HG03378 (cell line): ENCODE measurements at regions not wholly inside any gene's neighbourhood (a gene's known extent, or its start where the extent isn't known, plus 50 kb on each side); places are given as distances from the start of the nearest gene placed in this dataset.

Experiments used
- ATAC-seq: cut with Tn5 transposase; IDR thresholded peaks from one replicate; pipeline ENCODE4 v1.9.1; 2021; ENCODE audit warnings: mild to moderate bottlenecking, moderate library complexity; ENCODE audit not compliant: unreplicated experiment

DNA sequence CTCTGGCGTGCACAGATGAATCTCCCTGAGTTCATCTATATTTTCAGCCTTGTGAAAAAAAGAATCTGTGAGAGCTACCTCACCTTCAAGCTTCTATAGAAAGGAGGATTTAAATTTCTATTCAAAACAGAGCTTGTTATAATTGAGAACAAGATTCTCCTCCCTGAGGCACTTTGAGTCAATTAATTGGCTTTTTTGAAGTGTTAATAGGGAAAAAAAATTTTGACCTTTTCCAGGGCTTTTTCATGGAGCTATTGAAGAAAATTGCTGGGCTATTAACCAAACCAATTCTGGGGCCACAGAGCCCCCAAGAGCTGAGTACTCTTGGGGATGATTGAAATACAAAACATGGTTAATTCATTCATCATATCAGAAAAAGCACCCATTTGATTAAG is 225.1 kb downstream of the CMPK2 start:
- ATAC-seq: no peak

DNA sequence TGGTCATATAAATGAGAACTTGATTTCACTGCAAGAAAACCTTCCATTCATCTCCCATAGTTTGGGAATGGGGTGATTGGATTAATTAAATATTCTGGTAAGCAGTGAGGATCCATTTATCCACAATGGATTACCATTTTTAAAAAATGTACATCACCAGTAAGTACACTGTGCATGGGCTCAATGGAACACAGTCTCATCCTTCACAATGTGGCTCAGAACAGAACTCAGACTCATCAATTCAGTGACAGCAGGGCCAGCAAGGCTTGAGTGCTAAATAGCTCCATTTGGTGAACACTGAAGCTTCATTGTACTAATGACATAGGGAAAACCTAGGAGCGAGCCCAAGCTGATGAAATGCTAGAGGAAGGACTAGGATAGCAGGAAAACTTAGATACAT is 223.8 kb downstream of the CMPK2 start:
- ATAC-seq: no peak

DNA sequence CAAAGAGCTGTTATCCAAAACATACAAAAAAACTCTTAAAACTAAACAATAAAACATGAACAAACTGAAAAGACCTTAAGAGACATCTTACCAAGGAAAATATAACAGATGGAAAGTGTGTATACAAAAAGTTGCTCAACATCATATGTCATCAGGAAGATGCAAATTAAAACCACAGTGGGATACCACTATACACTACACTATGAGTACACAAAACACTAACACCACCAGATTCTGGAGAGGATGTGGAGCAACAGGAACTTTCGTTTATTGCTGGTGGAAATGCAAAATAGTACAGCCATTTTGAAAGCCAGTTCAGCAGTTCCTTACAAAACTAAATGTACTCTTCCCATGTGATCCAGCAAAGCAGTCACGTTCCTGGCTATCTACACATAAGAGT is 221.4 kb downstream of the CMPK2 start:
- ATAC-seq: no peak

DNA sequence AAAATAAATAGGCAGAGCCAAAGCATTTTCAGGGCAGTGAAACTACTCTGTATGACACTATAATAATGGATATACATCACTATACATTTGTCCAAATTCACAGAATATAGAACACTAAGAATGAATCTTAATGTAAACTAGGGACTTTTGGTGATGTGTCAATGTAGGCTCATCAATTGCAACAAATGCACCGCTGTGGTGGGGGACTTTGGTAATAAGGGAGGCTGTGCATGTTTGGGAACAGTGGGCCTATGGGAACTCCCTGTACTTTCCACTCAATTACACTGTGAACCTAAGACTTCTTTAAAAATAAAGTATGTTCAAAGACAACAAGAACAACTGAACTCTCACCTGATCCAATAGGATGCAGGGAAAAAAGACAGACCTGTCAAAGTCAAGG is 220.7 kb downstream of the CMPK2 start:
- ATAC-seq: no peak

DNA sequence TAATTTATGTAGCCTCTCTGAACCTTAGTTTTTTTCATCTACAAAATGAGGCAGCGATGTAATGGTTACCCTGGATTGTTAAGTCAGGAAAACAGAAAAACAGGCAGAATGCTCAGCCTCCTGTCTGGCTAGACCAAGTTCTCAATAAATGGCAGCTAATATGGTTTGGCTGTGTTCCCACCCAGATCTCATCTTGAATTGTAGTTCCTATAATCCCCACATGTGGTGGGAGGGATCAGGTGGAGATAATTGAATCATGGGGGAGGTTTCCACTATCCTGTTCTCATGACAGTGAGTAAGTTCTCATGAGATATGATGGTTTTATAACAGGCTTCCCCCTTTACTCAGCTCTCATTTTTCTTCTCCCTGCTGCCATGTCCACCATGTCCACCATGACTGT is 220.0 kb downstream of the CMPK2 start:
- no peak for ATAC-seq

DNA sequence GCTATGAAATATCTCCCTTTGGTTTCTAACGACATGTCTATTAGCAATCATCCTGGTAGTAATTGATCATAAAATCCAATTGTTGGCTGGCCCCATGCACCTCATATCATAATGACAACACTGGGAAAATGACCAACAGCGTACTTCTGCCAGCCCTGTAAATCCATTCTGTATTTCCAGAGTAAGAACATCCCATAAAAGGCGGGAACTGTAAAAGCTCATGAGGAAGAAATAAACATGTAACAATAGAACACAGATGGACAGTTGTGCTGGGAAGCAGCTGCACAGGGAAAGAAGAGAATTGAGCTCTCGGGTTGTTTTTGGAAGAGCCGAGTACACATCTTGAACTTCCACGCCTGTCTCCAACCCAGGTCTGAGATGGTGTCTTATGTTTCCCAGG is 218.7 kb downstream of the CMPK2 start:
- no peak for ATAC-seq

DNA sequence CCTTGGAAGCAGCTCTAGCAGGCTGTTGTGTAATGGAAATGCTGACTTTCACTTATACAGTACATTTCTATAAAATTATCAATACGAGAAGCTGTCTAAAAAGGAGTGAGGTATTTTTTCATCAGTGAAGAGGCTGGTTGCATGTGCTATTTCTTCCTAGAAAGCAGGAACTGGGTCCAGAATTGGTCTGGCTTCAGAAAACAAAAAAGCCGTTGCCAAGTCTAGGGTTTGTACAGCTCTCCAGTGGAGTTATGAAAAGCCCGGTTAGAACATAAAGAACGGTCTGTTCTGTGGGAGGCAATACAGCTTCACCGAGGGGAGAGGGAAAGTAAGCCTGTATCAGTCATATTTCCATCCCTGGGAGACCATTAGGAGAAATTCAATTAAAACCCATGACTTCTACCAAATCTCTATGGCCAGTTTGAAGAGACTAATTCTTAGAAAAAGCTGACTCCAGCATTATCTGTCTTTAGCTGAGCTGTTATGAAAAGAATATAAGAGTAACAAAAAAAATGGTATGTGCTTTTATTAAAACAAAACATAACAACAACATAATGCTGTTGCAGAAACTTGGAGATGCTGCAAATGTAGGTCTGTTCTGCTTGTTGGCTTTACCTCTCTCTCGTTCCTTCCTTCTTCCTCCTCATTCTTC is 217.0 kb downstream of the CMPK2 start:
- ATAC-seq: no peak

DNA sequence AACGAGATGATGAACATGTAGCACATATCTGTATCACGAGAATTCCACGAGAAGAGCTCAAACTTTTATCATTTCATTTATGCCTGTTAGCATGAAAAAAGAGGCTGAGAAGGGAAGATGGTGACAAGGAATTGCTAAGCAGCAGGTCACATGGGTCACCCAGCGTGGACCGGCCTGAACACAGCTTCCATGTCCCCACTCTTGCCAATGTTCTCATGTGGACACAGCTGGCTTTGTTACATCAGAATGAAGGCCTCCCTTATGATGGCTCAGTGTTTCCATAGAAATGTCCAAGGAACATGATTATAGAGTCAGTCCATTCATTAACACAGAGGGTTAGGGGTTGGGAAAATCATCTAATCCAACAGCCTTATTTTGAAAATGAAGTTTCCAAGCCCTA is 215.4 kb downstream of the CMPK2 start:
- ATAC-seq: no peak

DNA sequence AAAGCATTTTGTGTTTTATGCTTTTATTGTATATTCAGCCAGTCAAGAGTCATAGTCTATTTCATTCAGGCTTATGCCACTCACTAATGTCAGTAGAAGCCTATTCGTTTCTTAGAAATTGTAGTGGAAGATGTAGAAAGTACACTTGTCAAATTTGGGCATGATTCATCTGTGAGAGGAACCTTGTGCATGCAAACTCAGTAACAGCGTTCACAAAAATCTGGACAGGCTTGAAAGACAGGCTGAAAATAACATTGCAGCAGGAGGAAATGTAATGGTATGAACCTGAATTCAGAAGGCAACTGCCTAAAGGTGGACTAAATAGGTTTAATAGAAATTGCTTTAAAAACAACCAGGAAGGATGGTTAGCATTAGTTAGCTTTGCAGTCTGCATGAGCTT is 213.5 kb downstream of the CMPK2 start:
- no peak for ATAC-seq

DNA sequence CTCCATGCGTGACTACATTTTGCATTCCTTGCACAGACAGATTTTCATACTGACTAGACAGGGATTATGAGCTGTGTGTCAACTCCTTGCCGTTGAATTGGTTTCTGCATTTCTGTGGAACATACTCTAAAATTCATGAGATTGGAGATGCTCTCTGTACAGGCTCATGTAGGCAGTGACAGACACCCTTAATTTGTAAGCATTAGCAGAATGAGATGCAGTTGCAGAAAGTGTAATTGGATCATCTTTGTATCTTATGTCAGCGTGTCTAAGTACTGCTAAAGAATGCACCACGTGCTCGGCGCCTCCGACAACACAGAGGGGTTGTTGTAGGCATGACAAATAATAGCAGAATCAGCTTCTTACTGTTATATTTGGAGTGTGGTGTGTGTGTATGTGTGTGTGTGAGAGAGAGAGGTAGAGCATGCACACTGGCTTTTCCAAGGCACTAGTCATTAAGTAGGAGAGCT is 212.4 kb downstream of the CMPK2 start:
- ATAC-seq: no peak

DNA sequence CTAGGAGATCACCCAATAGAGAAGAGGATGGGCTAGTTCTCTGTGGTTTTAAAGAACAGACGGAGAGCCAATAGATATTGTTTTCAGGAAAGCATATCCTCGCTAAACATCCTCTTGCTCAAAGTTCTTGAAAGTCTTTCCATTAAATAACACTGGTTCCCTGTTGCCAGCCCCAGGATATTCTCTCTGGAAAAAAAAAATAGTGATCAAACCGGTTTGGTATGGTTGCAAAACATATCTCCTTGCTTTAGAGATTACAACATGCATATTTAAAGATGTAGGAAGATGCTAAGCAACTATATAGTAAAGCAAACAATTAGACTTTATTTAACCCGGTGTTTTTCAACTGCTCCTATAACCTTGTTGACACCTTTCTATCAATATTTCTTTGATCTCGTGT is 211.4 kb downstream of the CMPK2 start:
- ATAC-seq: no peak

DNA sequence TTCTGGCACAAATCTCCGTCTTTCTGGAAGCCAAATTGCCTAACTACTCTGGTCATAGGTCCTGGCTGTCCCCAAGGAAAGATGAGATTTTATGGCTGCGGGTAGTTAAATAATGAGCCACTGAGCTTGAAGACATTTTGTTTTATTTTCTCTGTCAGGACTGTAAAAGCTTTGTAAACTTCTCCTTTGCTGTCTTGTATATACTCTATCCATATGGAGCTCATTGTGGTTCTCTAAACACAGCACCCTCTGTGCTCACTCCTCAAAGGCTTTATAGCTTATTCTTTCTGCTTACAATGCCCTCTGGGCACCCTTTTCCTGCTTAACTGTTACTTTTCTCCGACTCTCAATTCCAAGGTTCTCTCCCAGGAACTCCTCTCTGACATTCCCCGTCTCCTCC is 209.1 kb downstream of the CMPK2 start:
- ATAC-seq: no peak

DNA sequence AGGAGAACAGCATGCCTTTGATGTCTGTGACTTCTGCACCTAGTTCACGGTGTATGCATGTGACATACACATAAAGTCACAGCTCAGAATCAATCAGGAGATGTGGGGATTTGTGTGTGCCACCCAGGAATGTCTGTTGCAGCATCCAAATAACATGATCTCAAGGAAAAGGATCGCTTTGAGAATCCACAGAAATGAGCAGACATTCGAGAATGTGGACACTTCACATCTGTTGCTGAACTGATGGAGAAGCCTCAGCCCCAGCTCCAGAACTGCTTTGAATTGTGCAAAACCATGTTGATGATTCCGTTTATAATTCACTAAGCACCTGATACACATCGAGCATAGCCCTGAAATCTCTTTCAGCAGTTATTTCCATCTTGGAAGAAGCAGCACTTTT is 208.6 kb downstream of the CMPK2 start:
- ATAC-seq: no peak

DNA sequence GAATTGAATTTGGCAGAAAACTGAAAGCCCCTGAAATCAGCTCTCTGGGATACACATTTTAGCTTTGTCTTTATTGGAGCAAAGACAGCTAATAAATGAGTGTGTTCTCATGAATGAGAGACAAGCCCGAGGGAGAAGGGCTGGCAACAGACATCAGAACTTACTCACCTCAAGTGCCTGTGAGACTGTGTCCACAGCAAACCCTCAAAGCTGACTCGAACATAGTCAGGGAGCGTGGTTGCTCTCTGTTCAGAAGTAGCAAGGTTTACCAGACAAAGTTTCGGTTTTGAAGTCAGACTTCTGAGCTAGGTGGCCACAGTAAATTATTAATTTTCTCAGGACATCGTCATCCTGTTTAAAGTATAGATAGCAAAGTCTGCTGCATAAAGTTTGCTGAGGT is 207.9 kb downstream of the CMPK2 start:
- peak; percentile 93 for ATAC-seq

DNA sequence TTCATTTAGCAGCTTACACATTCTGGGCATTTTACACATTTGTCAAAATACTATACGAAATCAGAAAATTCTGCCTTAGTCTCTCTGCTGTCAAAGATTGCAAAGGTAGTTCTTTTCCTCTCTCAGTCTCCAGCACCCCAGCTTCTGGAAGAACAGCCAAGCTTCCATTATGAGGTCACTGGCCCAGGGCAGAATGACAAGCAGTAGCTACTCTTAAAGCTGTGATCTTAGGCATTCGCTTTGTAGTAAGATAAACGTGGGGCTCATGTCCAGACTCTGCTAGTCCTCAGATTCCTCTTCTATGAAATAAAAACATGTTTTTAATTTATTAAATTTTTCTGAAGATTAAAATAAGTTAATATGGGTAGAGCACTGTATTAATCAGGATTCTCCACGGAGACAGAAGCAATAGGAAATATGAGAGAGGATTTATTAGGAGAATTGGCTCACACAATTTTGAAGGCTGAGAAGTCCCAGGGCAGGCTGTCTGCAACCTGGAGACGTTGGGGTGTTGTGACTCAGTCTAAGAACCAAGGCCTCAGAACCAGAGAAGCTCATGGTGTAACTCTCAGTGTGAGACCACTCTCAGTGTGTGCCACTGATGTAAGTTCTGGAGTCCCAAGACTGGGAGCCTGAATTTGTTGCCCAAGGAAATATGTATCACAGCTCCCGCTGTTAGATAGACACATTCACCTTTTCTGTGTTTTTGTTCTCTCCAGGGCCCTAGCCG is 201.2 kb downstream of the CMPK2 start:
- no peak for ATAC-seq

DNA sequence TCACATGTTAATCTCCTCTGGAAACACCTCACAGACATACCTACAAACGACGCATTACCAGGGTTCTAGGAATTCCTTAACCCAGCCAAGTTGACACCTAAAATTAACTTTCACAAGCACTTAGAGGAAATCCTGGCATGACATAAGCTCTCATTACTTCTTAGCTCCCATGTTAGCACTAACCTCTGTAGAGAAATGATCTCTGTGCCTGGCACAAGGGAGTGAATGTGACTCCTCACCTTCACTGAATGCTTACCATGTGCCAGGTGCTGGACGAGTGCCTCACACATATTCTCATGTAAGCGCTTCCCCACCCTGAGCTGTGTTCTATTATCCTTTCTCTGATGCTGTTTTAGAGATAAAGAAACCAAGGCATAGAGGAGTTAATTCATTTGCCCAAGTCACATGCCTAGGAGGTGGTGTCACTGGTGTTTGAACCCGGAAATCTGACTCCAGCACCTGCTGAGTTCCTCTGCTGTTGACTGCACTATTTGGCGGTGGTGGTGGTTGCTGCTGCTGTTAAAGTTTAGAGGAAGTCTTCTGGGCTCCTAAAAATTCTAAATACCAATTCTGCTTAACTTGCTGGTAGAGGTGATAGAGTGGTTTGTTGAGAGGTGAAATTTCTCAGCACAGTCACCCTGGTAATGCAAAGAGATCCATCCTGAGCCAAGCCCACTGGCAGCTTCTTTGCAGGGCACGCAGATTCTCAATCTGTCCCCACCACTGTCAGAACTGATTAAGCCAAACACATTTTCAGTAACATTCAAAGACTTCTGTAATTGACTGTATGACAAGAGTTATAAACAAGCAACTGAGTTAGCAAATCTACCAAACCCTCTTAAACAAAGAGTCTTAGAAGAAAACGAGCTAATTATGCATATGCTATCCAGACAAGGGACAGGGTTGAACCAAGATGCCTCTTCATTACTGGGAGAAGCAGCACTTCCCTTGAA is 200.3 kb downstream of the CMPK2 start:
- no peak for ATAC-seq

DNA sequence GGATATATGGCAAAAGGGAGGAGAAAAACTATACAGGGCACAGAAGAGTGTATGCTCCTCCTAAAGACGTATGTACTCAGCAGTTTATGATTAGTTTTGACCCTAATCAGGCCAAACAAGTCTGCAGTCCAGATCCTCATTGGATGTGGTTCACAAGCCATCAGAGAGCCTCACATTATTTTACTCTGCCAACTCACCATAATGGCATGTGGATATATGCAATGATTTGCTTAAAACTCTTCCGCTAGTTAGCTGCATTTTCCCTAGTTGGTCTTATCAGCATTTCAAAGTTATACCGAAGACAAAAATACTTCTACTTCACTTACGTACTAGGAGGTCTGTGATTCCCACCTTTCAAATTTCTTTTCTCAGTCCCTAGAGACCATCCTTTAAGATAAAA is 198.4 kb downstream of the CMPK2 start:
- no peak for ATAC-seq

DNA sequence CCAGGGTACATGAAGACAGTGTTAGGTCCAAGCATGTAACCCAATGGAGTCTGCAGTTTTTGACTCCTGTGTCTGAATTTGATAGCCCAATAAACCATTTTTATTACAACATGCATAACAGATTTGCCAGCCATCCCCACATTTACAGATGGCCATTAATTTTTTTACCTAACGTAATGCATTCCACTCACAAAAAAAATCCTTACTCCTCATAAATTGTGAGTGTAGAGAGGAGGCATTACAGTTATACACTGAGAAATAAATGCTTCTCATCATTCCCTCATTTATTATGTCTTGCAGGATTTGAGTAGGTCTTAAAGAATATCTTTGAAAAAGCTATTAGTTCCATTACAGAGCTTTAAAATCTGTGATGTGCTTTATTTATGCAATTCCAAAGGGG is 193.8 kb downstream of the CMPK2 start:
- no peak for ATAC-seq

DNA sequence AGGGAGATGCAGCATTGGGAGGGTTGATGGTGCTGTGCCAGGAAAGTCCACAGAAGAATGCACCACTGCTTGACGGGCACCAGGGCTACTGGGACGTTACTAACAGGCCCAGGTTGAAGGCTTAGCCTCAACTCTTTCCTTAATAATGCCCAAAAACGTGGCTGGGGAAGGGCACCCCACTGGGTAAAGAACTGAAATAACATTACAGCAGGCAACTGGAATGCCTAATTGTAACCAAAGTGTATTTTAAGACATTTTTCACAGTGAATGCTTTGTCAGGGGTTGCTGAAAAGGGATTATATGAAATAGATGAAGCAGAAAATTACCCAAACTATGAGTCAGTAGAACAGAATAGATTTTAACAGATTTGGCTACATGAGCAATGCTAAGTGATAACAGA is 191.3 kb downstream of the CMPK2 start:
- ATAC-seq: no peak

DNA sequence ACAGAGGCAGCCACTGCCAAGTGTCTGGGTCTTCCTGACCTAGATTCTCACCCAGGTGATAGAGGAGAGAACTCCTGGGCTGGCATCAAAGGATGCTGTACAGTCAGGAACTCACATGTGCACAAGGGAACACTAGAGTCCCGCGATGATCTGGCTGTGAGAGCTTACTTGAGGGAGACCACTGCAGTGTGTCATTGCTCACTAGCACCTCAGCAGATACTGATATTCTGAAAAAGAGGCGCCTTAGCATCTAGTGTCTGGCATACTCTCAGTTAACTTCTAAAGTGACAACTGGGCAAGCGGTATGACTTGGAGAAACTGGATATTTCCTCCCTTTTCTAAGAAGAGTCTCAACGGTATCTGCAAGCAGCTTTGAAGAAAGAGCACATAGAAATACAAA is 189.9 kb downstream of the CMPK2 start:
- no peak for ATAC-seq

DNA sequence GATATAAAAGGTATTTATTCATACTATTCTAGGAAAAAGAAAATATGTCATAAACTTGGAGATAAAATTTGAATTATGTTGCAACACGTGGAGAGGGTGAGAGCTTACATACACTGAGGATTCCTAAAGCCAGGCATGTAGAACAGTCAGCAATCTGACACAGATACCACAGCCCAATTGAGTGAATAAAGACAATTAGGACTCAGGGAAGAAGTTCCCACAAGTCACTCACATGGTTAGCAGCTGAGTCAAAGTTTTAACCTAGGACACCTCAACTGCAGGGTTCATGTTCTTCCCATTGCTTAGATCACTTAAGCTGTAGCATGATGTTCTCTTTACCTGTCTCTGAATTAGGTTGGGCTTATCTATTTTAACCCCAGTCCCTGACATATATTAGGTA is 189.5 kb downstream of the CMPK2 start:
- ATAC-seq: no peak

DNA sequence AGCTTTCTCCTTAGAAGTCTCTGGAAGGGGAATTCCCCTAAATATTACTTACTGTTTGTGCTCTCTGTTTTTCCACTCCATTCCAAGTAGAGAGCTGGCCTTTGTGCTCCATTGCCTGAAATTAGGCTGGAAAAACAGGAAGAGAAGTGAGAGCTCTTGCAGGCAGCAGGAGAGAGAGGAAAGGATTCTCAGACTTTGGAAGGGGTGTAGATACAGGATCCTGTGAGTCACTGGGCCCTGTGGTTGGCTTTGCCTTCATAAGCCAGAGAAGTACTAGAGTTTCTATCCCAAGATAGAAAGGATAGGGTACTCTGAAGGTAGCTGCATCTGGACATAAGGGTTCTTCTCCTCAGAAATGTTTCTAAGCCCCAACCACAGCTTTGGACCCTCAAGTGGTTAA is 188.9 kb downstream of the CMPK2 start:
- ATAC-seq: no peak
